ENCODE measurements at regions not wholly inside any gene's neighbourhood (a gene's known extent, or its start where the extent isn't known, plus 50 kb on each side); places are given as distances from the start of the nearest gene placed in this dataset.

DNA sequence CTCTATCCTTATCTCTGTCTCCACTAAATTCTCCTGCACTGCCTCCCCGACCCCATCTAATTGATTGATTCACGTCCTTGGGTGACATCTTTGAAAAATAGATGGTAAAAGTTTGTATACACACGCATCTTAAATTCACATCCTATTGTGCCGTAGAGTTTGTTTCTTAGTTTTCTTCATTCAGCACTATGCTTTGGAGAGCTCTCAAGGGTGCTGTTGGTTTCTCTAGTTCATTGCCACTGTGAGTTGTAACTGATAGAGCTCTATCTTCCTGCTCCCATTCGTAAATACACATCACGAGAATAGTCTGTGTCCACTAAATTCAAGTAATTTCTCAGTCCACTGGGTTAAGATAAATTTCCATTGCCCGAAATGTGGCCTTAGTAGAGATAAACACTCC is 1537.4 kb downstream of the AACS start:
- Histone ChIP-seq H3K18ac (ENCODE audit: low read length) (no peak overlapping the region), H3K23ac (ENCODE audit: low read depth, low read length, poor library complexity) (no peak overlapping the region), H2AK5ac (ENCODE audit: low read depth, low read length) (no peak overlapping the region), H4K91ac (ENCODE audit: low read depth, low read length, poor library complexity) (no peak overlapping the region), H2BK120ac (ENCODE audit: low read depth, low read length) (no peak overlapping the region), H2BK5ac (ENCODE audit: low read length) (no peak overlapping the region), H3K9me3 (replicated peaks in 1 of 2; ENCODE audit: control insufficient read depth in 2 of 2, insufficient read depth in 1 of 2, low read depth in 1 of 2, low read length in 2 of 2) (no peaks in the 10 kb centered on the region), H3K4me2 (ENCODE audit: insufficient read depth, low read length, poor library complexity, severe bottlenecking) (no peak overlapping the region), H3K79me1 (ENCODE audit: low read depth, low read length) (no peaks in the 10 kb centered on the region), H4K8ac (ENCODE audit: low read depth, low read length) (no peak overlapping the region), H3K4ac (ENCODE audit: low read length) (no peak overlapping the region), H3K4me3 (ENCODE audit: low read length in 2 of 2) (no peak overlapping the region), H3K36me3 (replicated peaks in 1 of 2; ENCODE audit: control insufficient read depth in 2 of 2, insufficient read depth in 2 of 2, low read length in 2 of 2) (no peaks in the 10 kb centered on the region), H2BK12ac (ENCODE audit: low read length) (no peak overlapping the region), H3K14ac (ENCODE audit: low read length) (no peak overlapping the region), H3K9ac (ENCODE audit: low read depth, low read length, poor library complexity) (no peak overlapping the region), H3K27ac (replicated peaks; ENCODE audit: low read length) (no peak overlapping the region), H3K27me3 (ENCODE audit: control insufficient read depth in 3 of 3, insufficient read depth in 3 of 3, low read depth in 1 of 3, low read length in 3 of 3) (no peaks in the 10 kb centered on the region), H2BK15ac (ENCODE audit: low read length) (no peak overlapping the region), H3K4me1 (ENCODE audit: control insufficient read depth in 2 of 2, insufficient read depth in 1 of 2, low read depth in 1 of 2, low read length in 2 of 2) (no peaks in the 10 kb centered on the region), H2AFZ (ENCODE audit: low read length) (no peak overlapping the region)
- DNase-seq (ENCODE audit: low spot score): no peak
- WGBS, 2 donors (ENCODE audit: extremely low coverage in 2 of 2, insufficient read length in 2 of 2, insufficient replicate concordance in 1 of 2): no CpG with 5 or more reads among the region's 7 CpGs

DNA sequence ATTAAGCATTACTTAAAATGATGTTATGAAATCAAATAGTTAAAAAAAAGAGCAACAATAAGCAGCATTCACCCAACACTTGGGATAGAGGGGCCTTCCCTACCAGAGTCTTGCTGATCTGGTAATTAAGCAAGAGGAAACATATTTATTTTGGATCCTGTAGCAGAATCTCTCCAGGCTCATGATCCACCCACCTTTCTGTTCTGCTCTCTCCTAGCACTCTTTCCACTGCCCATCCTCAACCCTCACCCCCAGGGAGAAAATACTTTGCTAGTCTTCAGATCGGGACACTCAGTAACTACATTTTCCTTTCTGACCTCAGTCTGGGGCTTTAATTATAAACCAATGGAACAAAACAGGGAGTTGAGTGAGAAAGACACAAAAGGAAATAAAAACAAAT is 1541.9 kb downstream of the AACS start:
- Histone ChIP-seq H2BK12ac (ENCODE audit: low read length) (no peak overlapping the region), H3K4me2 (ENCODE audit: insufficient read depth, low read length, poor library complexity, severe bottlenecking) (no peak overlapping the region), H2AK5ac (ENCODE audit: low read depth, low read length) (no peak overlapping the region), H2BK5ac (ENCODE audit: low read length) (no peak overlapping the region), H3K27ac (replicated peaks; ENCODE audit: low read length) (no peak overlapping the region), H3K9ac (ENCODE audit: low read depth, low read length, poor library complexity) (no peak overlapping the region), H4K91ac (ENCODE audit: low read depth, low read length, poor library complexity) (no peak overlapping the region), H3K14ac (ENCODE audit: low read length) (no peak overlapping the region), H3K9me3 (replicated peaks in 1 of 2; ENCODE audit: control insufficient read depth in 2 of 2, insufficient read depth in 1 of 2, low read depth in 1 of 2, low read length in 2 of 2) (peaks cover 0 to 6% of the 10 kb centered on the region in 2 donors), H3K23ac (ENCODE audit: low read depth, low read length, poor library complexity) (no peak overlapping the region), H2BK120ac (ENCODE audit: low read depth, low read length) (no peak overlapping the region), H3K27me3 (ENCODE audit: control insufficient read depth in 3 of 3, insufficient read depth in 3 of 3, low read depth in 1 of 3, low read length in 3 of 3) (no peaks in the 10 kb centered on the region), H4K8ac (ENCODE audit: low read depth, low read length) (no peak overlapping the region), H3K4me1 (ENCODE audit: control insufficient read depth in 2 of 2, insufficient read depth in 1 of 2, low read depth in 1 of 2, low read length in 2 of 2) (no peaks in the 10 kb centered on the region), H2AFZ (ENCODE audit: low read length) (no peak overlapping the region), H3K4ac (ENCODE audit: low read length) (no peak overlapping the region), H3K4me3 (ENCODE audit: low read length in 2 of 2) (no peak overlapping the region), H3K36me3 (replicated peaks in 1 of 2; ENCODE audit: control insufficient read depth in 2 of 2, insufficient read depth in 2 of 2, low read length in 2 of 2) (no peaks in the 10 kb centered on the region), H2BK15ac (ENCODE audit: low read length) (no peak overlapping the region), H3K18ac (ENCODE audit: low read length) (no peak overlapping the region), H3K79me1 (ENCODE audit: low read depth, low read length) (no peaks in the 10 kb centered on the region)
- DNase-seq (ENCODE audit: low spot score): no peak
- WGBS, 2 donors (ENCODE audit: extremely low coverage in 2 of 2, insufficient read length in 2 of 2, insufficient replicate concordance in 1 of 2): no CpG with 5 or more reads among the region's 1 CpG

DNA sequence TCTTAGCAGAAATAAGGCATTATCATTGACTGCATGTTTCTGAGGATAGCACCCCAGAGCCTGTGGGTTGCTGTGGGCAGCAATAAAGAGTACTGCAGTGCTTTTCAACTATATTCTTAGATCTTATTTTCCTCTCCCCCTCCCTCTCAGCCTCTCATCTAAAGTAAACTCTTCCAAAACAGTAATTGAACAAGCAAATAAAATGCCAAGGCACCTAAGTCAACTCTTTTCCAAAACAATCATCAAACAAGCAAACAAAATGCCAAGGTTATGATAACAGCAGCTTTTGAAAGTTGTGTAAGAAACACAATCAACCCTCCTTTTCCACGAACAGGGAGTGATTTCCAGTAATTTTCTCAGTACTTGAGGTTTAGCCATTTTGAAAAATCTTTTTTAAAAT is 1542.6 kb downstream of the AACS start:
- Histone ChIP-seq H3K4me2 (ENCODE audit: insufficient read depth, low read length, poor library complexity, severe bottlenecking) (no peak overlapping the region), H3K9ac (ENCODE audit: low read depth, low read length, poor library complexity) (no peak overlapping the region), H3K27ac (replicated peaks; ENCODE audit: low read length) (no peak overlapping the region), H3K9me3 (replicated peaks in 1 of 2; ENCODE audit: control insufficient read depth in 2 of 2, insufficient read depth in 1 of 2, low read depth in 1 of 2, low read length in 2 of 2) (peaks cover 0 to 6% of the 10 kb centered on the region in 2 donors), H3K4me1 (ENCODE audit: control insufficient read depth in 2 of 2, insufficient read depth in 1 of 2, low read depth in 1 of 2, low read length in 2 of 2) (no peaks in the 10 kb centered on the region), H2BK120ac (ENCODE audit: low read depth, low read length) (no peak overlapping the region), H4K8ac (ENCODE audit: low read depth, low read length) (no peak overlapping the region), H3K27me3 (ENCODE audit: control insufficient read depth in 3 of 3, insufficient read depth in 3 of 3, low read depth in 1 of 3, low read length in 3 of 3) (no peaks in the 10 kb centered on the region), H3K14ac (ENCODE audit: low read length) (no peak overlapping the region), H2AK5ac (ENCODE audit: low read depth, low read length) (no peak overlapping the region), H2BK5ac (ENCODE audit: low read length) (no peak overlapping the region), H4K91ac (ENCODE audit: low read depth, low read length, poor library complexity) (no peak overlapping the region), H2BK15ac (ENCODE audit: low read length) (no peak overlapping the region), H3K18ac (ENCODE audit: low read length) (no peak overlapping the region), H3K36me3 (replicated peaks in 1 of 2; ENCODE audit: control insufficient read depth in 2 of 2, insufficient read depth in 2 of 2, low read length in 2 of 2) (no peaks in the 10 kb centered on the region), H3K23ac (ENCODE audit: low read depth, low read length, poor library complexity) (no peak overlapping the region), H3K4ac (ENCODE audit: low read length) (no peak overlapping the region), H3K79me1 (ENCODE audit: low read depth, low read length) (no peaks in the 10 kb centered on the region), H3K4me3 (ENCODE audit: low read length in 2 of 2) (no peak overlapping the region), H2BK12ac (ENCODE audit: low read length) (no peak overlapping the region), H2AFZ (ENCODE audit: low read length) (no peak overlapping the region)
- no peak for DNase-seq (ENCODE audit: low spot score)
- no CpG with 5 or more reads among the region's 1 CpG for WGBS, 2 donors (ENCODE audit: extremely low coverage in 2 of 2, insufficient read length in 2 of 2, insufficient replicate concordance in 1 of 2)

DNA sequence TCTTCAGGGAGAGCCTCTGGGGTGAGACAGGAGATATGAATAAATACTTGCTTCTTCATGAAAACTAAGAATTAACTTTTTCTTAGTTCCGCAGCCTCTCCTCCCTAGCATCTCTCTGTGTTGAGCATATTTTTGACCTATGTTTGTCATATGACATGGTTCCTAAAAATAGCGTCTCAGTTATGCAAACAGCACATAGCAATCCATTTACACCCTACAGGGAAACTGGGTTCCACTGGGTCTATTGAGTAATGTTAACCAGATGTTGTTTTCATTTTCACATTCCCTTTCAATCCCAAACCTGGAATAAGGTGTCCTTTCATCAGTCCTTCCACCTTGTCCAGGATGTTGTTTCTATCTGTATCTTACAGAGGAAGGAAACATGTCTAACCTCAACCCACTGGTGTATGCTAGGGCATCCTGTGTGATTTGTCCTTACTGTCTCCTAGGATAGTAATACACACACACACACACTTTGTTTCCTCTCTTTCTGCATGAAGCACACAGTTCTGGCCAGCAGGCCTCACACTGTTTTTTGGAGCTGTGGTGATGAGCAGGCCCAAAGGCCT is 1543.5 kb downstream of the AACS start:
- no peak overlapping the region for H3K18ac ChIP-seq (ENCODE audit: low read length)

More for the DNA sequence above, 1543.5 kb downstream of the AACS start:
- Histone ChIP-seq H2BK15ac (ENCODE audit: low read length) (no peak overlapping the region), H3K23ac (ENCODE audit: low read depth, low read length, poor library complexity) (no peak overlapping the region), H2AK5ac (ENCODE audit: low read depth, low read length) (no peak overlapping the region), H3K36me3 (replicated peaks in 1 of 2; ENCODE audit: control insufficient read depth in 2 of 2, insufficient read depth in 2 of 2, low read length in 2 of 2) (no peaks in the 10 kb centered on the region), H3K9me3 (replicated peaks in 1 of 2; ENCODE audit: control insufficient read depth in 2 of 2, insufficient read depth in 1 of 2, low read depth in 1 of 2, low read length in 2 of 2) (peaks cover 0 to 9% of the 10 kb centered on the region in 2 donors), H3K27ac (replicated peaks; ENCODE audit: low read length) (no peak overlapping the region), H3K4me1 (ENCODE audit: control insufficient read depth in 2 of 2, insufficient read depth in 1 of 2, low read depth in 1 of 2, low read length in 2 of 2) (no peaks in the 10 kb centered on the region), H3K4me2 (ENCODE audit: insufficient read depth, low read length, poor library complexity, severe bottlenecking) (no peak overlapping the region), H3K9ac (ENCODE audit: low read depth, low read length, poor library complexity) (no peak overlapping the region), H3K14ac (ENCODE audit: low read length) (no peak overlapping the region), H2BK5ac (ENCODE audit: low read length) (no peak overlapping the region), H2AFZ (ENCODE audit: low read length) (no peak overlapping the region), H3K27me3 (ENCODE audit: control insufficient read depth in 3 of 3, insufficient read depth in 3 of 3, low read depth in 1 of 3, low read length in 3 of 3) (no peaks in the 10 kb centered on the region), H3K4me3 (ENCODE audit: low read length in 2 of 2) (no peak overlapping the region), H2BK120ac (ENCODE audit: low read depth, low read length) (no peak overlapping the region), H4K8ac (ENCODE audit: low read depth, low read length) (no peak overlapping the region), H4K91ac (ENCODE audit: low read depth, low read length, poor library complexity) (no peak overlapping the region), H2BK12ac (ENCODE audit: low read length) (no peak overlapping the region), H3K4ac (ENCODE audit: low read length) (no peak overlapping the region), H3K79me1 (ENCODE audit: low read depth, low read length) (no peaks in the 10 kb centered on the region)
- WGBS, 2 donors (ENCODE audit: extremely low coverage in 2 of 2, insufficient read length in 2 of 2, insufficient replicate concordance in 1 of 2): no CpG with 5 or more reads among the region's 2 CpGs
- DNase-seq (ENCODE audit: low spot score): no peak
